ENCODE measurements at regions not wholly inside any gene's neighbourhood (a gene's known extent, or its start where the extent isn't known, plus 50 kb on each side); places are given as distances from the start of the nearest gene placed in this dataset.

- TF ChIP-seq CTCF (IDR thresholded peaks at IDR 0.05 in 8 of 11, conservative IDR thresholded peaks at IDR 0.05 in 3 of 11) = no peak
- TF ChIP-seq POLR2A (IDR thresholded peaks at IDR 0.05) = no peak
- no peak for TF ChIP-seq POLR2AphosphoS5 (IDR thresholded peaks at IDR 0.05)
Observed at GRCh38 chr6:12481292-12481691, 191.1 kb downstream of the EDN1 start.

Measured in spleen (tissue), 7 donors.